DMS53 treated with DMSO at 0.1 percent for 48 hours (cell line): ENCODE measurements at regions not wholly inside any gene's neighbourhood (a gene's known extent, or its start where the extent isn't known, plus 50 kb on each side); places are given as distances from the start of the nearest gene placed in this dataset.

Experiments
- DNase-seq: peaks from one replicate; lab custom pipeline; 2025; ENCODE audit not compliant: unreplicated experiment; lab: John Stamatoyannopoulos, UW

DNA sequence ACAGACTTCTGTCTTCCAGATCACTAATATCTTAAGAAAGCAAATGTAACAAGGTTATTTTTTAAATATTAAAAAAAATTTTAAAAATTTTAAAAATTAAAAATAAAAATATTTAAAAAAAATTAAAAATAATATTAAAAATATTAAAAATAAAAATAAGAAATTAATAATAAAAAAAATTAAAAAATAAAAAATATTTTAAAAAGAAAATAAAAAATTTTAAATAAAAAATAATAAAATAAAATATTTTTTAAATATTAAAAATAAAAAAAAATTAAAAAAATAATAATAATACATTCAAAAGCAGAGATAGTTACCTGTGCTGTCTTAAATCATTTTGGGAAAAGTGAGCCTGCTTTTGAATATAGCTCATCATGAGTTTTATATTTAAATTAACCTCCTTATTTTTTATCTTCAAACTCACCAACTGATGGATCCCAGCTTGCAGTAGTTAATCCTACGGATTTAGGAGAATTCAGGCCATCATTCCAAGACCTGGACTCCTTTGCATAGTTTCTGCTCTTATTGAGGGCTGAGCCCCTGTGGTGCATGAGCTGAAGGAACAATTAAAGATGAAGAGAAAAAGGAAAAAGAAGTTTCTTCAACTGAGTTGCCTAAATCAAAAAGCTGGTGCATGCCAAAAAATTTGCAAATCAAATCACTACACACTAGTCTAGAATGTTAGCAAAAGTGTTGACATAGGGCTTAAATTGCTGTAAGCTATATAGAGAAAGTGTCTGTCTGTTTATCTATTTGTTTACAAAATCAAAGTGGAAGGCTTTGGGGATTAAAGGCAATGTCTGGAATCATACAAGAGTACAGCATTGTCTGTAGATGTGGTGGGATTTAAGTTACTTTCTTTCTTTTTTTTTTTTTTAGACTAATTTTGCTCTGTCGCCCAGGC, 50.5 kb upstream of the ZNF438 start:
- no peak for DNase-seq

DNA sequence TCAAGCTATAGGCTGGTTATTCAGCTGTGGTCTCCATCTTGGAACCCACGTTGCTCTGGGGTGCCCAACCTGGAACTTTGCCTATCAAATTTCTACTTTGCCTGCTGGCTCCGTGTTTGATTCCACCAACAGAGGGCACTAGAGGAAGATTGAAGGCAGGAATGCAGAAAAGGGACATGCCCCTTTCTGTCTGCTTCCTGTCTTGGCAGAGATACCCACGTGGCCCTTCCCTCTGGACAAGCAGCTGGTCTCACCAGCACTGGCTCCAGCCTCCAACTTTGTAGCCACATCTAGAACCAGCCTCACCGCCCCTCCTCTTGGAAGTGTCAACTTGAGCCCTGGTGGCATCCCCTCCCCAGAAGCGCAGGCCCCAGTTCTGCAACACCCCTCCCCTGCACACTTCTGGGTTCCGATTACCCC, 52.1 kb upstream of the ZNF438 start:
- peak; percentile 70 for DNase-seq

DNA sequence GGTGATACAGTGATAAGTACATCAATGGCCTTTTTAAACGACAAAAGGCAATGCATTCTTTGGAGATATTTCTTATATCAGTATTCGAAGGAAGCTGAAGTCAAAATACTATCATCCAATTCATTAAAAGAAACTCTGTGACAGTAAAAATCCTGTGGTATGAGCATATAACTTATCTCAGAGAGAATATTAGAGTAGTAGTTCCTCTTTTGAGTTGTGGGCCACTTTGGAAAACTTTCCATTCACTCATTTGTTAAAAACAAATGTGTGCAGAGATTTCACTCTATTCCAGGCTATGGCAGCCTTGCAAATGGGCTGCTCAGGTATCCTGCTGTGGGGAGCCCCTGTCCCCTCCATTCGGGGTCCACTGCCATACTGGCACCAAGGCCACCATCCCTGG, 55.3 kb upstream of the ZNF438 start:
- DNase-seq: no peak

DNA sequence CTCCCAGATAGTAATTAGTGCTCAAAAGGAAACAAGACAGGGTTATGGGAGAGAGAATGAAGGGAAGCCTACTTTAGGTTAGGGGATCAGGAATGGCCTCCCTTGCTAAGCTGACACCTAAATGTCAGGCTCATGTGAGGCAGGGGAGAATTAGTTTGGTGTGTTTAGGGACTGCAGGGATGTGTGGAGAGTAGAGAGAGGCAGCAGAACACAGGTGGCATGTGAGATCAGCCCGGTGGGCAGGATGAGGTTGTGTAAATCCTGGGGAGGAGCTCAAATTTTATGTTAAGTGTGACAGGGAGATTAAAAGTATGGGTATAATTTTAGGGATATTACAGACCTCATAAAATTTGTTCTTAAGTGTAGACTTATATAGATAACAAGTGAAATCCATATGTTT, 56.2 kb upstream of the ZNF438 start:
- no peak for DNase-seq

DNA sequence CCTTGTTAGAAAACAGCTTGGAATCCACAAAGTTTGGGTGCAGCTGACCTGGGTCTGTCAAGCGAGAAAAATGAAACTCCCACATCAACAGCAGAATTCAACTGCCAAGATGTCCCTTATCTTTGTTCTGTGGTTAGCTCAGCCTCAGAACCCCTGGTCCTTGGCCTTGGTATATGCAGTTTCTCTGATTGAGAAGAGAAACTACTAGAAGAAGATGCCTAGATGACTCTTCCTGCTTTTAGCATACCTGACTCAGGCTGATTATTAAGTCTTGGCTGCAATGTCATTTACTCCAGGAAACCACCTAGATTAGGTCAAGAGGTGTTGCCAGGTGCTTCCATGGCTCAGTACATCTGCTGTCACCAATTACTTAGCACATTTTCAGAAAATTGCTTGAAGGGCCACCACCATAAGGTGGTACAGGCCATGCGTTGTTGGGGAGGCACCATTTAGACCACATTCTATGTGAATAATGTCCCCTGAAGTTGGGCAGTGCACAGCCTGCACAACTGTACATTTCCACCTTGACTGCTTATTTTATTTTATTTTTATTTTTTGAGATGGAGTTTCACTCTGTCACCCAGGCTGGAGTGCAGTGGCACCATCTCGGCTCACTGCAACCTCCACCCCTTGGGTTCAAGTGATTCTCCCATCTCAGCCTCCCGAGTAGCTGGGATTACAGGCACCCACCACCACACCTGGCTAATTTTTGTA, 59.4 kb upstream of the ZNF438 start:
- DNase-seq: no peak

DNA sequence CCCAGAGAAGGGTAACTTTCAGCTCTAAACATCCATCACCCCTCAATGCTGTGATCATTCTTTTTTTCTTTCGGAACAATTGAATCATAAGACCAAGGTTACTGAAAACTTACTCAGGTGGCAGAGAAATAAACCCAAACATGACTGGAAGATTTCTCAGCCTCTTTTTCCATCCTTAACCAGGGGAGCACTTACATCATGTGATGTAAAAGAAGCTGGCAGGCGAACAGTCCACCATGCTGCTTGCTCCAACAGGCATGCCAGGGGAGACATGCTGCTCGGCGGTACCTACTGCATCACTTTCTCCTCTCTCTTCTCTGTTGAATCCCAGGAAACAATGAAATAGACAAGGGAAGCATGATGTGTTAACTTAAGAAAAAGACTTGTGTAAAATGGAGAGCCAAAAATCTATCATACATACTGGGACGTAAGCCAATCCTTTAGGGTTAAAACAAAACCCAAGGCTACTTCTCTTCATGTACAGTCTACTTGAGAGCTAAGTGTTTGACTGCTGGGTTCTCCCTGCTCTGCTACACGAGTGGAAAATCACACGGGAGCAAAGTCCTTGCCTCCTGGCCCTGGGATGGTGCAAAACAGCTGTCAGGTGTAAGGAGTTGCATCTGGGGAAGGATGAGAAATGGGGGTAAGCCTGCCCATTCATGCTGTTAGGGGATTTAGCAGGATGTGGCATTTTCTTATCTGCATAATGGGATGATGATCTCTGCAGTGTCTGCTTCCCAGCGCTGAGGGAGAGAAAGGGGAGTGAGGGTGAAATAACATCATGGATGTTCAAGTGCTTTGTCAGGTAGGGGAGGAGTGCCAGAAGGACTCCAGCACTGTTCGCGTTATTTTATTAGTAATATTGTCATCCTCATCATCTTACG, 64.3 kb upstream of the ZNF438 start:
- no peak for DNase-seq

DNA sequence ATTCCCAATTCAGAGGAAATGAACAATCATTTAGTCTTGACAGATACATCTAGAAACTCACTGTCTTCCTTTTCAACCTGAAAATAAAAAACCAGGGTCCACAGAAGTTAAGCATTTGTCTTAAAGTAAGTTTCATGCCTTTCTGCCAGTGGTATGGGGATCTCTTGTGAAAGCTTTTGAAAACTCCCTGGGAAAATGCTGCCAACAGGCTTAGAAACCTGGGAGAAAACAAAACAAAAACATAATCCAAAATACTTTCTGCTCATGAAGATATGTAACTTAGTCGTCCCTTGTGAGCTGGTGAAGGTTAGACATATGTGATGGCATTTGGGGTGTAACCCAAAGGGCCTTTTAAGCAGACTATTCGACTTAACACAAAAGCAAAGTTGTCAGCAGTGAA, 66.4 kb upstream of the ZNF438 start:
- DNase-seq: no peak

DNA sequence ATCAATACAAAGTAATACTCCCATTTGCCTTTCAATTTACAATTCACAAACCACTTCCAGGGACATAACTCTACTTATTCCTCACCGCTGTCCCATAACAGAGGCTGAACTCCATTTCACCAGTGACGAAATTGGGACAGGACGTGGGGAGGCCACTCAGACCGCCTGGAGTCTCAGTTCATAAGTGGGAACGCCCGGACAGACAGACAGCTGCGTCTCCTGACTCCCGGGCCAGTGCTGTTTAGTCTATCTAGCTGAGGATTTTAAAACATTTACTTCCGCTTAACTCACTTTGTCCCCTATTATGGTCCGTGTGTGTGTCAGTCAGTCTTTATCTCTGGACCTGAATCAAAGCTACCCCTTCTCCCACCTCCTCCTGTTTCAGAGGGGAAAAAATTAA, 67.4 kb upstream of the ZNF438 start:
- peak; percentile 27 for DNase-seq

DNA sequence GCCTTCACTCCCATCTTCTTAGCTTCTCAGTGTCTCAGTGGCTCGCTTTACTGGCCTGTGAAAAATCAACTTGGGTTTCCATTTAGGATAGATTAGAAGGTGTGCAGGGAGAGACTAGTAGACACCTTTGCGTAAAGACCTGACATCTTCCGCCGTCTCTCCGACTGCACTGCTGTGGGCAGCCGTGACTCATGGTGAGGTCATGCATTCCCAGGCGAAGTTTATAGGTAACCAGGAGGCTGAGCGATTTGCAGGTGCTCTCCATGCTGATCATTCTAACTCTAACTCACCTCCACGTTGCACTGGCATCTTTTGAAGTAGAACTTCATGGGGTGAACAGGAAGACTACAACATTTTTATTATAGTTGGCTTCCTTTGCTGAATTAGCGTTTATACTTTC, 68.0 kb upstream of the ZNF438 start:
- peak; percentile 88 for DNase-seq

DNA sequence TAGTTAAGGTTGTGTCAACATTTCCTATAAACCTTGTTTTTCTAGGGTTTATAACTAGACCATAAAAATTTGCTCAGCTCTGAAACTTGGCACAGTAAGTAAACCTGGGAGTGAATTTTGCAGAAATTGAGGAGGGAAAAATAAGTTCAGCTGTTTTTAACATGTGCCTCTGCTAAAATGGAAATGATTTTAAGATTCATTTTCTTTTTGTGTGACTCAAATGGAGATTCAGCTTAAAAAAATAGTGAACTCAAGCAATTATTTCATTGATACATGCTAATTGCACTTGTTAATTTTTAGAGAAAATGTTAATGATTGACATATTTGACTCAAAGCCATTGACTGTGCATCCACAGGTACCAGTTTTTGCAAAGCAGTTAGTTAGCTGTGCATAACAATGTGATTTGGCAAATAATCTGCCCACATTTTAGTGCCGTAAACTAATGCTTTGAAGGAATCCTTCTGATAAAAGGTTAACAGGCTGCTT, 68.5 kb upstream of the ZNF438 start:
- DNase-seq: no peak

DNA sequence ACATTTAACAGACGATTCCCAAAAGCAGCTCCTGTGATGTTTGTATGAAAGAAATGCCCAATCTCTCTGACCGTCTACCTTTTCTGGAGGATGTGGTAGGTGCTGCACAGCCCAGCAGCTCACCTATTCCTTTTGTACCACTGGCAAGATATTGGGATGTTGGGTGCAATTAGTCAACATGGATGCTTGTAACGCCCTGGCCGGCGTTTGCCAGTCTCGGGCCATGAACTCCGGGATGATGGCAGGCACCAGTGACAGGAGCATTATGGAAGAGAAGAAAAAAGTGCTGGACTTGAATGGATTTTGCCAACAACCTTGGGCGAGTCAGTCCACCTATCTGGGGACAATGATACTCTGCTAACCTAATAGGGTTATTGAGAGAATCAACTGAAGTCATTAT, 69.0 kb upstream of the ZNF438 start:
- no peak for DNase-seq

DNA sequence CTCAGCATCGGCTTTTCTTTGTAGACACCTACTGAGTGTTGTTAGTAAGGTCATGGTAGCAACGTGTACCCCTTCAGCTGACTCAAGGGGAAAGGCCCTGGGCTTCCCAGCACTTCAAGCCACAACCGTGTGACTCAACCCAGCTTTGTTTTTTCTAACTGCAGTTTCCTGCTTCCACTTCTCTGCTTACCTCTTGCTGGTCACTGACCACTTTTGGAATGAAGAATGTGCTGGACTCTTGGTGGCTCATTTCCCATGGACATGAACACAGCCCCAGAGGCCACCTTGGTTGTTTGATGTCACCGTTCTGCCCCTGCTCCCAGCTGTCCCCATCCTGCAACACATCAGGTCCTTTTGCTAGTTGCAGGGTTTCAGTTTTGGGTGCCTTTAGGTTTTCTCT, 69.5 kb upstream of the ZNF438 start:
- peak; percentile 44 for DNase-seq

DNA sequence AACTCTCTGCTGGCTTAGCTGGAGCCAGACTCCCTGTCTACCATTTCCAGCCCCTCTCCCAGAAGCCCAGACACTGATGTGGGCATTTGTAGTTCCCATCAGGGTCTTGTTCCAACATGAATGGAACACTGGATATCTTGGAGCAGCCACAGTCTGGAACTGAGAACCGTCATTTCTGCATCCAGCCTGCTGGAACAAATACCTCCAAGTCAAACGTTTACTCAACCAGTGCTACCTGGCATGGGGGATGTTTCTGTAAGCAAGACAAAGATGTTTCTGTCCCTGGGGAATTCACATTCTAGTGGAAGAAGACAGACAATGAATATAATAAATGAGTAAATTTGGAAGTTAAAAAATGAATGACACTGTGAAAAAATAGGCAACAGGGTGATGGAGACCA, 70.8 kb upstream of the ZNF438 start:
- DNase-seq: no peak

DNA sequence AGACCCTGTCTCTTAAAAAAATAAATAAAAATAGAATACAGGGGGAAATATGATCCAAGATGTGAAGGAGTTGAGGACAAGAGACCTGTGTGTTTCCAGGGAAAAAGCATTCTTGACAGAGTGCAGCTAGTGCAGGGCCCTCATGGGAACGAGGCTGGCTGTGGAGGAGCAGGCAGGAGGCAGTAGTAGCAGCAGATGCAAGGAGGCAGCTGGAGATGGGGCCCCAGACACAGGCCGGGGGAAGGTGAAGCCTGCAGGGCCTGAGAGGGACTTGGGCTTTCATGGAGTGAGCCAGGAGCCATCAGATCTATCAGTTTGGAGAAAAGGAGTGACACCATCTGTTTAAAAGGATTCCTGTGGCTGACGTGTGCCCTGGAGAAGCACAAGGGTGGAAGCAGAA, 71.4 kb upstream of the ZNF438 start:
- no peak for DNase-seq

DNA sequence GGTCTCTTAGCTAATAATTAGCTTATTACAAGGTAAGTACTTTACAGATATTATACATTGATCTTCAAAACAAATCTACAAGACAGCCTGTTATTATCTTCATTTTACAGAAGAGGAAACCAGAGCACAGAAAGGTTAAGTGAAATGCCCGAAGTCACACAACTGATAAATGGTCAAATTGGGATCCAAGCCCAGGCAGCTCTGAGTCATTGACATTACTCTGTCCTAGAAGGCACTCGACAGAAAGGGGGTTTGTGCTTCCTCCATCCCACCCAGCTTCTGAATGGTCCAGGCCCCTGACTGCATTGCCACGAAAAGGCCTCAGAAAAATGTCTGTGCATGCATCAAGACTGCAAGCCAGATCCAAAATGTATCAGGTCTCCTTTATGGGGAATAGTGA, 81.3 kb upstream of the ZNF438 start:
- no peak for DNase-seq

DNA sequence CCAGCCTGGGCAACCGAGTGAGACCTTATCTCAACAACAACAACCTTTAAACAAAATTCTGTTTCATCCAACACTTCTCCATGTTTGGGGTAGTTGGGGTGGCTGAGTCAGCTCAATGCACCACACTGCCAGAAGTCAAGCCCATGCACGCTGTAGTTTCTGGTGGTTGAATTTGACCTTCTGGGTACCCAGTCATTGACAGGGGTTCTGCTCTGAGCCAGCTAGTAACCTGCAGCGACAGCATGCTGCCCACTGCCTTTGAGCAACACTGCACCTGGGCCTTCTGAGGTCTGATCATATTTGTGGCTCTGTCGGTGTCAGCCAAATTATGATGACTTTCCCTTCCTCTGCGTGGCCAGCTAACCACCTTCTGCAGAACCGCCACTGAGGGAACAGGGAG, 84.6 kb upstream of the ZNF438 start:
- no peak for DNase-seq

DNA sequence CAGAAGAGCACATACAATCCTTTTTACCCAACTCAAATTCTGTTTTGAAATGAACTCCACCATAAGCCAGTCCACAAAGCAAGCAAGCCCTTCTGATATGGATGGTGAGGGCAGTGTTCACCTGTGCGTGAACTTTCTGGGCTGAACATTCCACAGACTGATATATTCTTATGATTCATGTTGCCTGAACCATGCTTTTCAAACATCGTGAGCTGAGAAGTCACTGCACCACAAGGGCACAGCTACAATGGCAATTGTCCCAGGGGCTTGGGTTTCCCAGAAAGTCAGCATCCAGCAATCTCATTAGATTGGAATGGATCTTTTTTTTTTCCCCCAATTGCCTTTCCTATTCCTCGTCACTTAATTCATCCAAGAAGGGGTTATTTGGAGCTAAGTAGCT, 86.9 kb upstream of the ZNF438 start:
- DNase-seq: no peak

DNA sequence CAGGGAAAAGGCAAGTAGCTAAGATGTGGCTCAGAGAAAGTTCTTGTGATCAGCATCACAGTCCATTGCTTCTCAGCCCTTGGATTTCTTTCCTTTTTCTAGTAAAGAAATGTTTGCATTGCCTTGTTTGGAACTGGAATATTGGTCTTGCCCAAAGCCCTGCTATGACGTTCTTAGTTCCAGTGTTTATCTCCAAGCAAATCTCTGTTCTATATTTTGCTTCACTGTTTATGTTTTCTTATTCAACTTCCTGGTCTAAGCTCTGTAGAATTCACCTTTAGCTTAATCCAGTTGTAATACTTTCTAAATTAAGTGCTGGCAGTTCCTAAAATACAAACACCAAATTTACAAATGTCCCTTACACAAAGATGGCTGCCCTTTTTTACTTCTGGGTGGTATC, 88.7 kb upstream of the ZNF438 start:
- no peak for DNase-seq

DNA sequence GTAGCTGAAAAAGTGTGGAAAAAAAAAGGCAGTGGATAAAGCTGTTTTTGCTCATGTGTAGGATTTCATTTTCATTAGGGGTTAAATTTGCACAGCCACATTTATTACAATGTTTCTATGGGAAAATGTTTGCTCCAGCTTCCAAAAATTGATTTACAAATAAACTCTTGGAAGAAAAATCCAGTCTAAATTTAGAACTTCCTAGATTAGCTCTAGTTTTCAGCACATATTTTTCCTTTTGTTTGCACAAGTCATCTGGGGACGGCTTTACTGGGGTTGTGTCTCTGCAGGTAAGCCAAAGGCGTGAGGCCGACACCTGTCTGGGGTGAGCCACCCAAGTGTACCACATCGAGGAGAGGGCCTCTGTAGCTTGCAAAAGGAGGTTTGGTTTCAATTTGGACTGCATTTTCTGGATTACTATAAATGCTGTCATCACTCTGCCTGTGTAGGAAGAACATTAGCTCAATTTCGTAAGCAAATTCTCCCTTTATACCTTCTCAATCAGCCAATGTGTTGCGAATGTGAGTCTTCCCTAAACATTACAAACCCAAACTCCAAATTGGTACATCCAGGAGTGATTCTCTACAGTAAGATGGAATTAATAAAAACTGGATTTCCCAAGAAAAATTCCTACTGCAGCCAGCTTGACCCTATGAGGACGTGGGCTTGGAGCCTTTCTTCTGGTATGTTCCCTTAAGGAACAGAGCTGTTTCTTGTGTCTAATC, 89.5 kb upstream of the ZNF438 start:
- no peak for DNase-seq

DNA sequence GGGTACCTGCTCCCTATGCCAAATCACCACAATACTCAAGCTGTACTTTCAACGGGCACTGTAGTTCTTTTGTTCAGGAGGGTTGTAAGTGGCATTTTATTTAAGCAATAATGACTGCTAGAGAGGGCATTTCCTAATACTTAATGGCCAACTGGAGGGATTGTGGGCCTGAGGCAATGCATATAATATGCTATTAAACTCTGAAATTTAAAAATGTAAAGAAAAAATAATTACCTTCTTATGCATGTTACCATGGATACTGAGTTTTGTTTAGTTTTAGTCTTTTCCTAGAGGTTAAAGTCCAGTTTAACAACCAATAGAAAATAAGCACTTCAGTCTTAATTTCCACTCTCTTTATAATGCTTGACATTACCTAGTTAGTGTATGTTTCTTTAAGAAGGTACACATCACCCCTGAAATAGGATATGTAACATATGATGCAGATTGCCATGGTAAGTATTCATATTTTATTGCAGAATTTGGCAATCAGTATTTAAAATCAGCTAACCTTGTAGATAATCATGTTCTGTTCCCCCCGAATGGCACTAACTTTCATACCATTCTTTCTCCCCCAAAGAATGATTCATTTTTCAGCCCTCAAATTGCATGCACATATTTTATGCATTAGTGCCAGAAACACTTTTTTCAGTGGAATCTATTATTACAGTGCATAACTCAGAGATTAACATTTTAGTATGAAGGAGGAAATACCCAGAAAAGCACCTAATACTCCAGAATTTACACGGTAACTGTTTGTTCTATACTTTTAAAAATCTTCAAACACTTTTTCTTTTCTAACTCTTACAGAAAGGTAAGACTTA, 90.3 kb upstream of the ZNF438 start:
- DNase-seq: no peak
